HepG2 (cell line): ENCODE measurements at regions not wholly inside any gene's neighbourhood (a gene's known extent, or its start where the extent isn't known, plus 50 kb on each side); places are given as distances from the start of the nearest gene placed in this dataset.

Experiments
- ATAC-seq: fragments of 200-7000 bp; cut with Tn5 transposase; 3 replicates; pipeline ENCODE4 v1.9.1; 2020; ENCODE audit warnings: mild to moderate bottlenecking, moderate library complexity
- BruUV-seq: library from RNA; stranded (reverse); fragments of 400-500 nt; replicated peaks from 2 replicates; lab custom pipeline; 2021; lab: Mats Ljungman, UMichigan
- CTCF ChIA-PET: fragments of 300-600 bp; formaldehyde crosslinking; extraction: SDS; loops from one replicate; lab custom pipeline; 2021; ENCODE audit warnings: low total read pairs, inconsistent platforms, low intra/inter-chr PET ratio; lab: Yijun Ruan, JAX
- POLR2A ChIA-PET: fragments of 350-600 bp; sonication (Branson Sonifier 250); formaldehyde crosslinking; loops from one replicate; lab custom pipeline; 2020; ENCODE audit warnings: antibody characterized with exemption, inconsistent platforms; lab: Yijun Ruan, JAX
- DNase-seq: peaks from one replicate; pipeline ENCODE4 v3.0.0-alpha.2; 2015; ENCODE audit warnings: low spot score
- FAIRE-seq: peaks from 3 replicates; lab custom pipeline; 2011; peaks lifted over from hg19 to GRCh38; lab: Jason Lieb, UNC
- H2AFZ ChIP-seq: one replicate; pipeline ENCODE4 v1.6.1; 2011; ENCODE audit warnings: low read length, inconsistent platforms
- H3K27ac ChIP-seq: fragments of 300-600 bp; 3 replicates; pipeline ENCODE4 v1.8.0; 2011; ENCODE audit warnings: mixed run types, mild to moderate bottlenecking, mixed read lengths, low read length, inconsistent platforms; ENCODE audit not compliant: insufficient read depth; ENCODE audit errors: extremely low read length
- H3K27me3 ChIP-seq, 2 experiments: fragments of 200-600 bp in 1 of 2; 2 replicates in 1 of 2; 3 replicates in 1 of 2; pipeline versions ENCODE4 v1.6.0 to v1.8.0; 2011; ENCODE audit warnings: low read length in 2 of 2, mild to moderate bottlenecking in 2 of 2, moderate library complexity in 2 of 2, inconsistent platforms in 1 of 2; ENCODE audit not compliant: insufficient read depth in 2 of 2, control insufficient read depth in 1 of 2
- H3K36me3 ChIP-seq, 2 experiments: fragments of 200-600 bp in 1 of 2; replicated peaks in 1 of 2; 2 replicates in 1 of 2; 3 replicates in 1 of 2; pipeline versions ENCODE4 v1.5.1 to v1.8.0; 2011; ENCODE audit warnings: low read length in 2 of 2, inconsistent platforms in 1 of 2; ENCODE audit not compliant: insufficient read depth in 2 of 2, control insufficient read depth in 1 of 2
- H3K4me1 ChIP-seq: 2 replicates; pipeline ENCODE4 v1.5.1; 2012; ENCODE audit warnings: low read length, inconsistent platforms; ENCODE audit not compliant: insufficient read depth
- H3K4me2 ChIP-seq: 2 replicates; pipeline ENCODE4 v1.6.0; 2011; ENCODE audit warnings: low read depth, low read length, inconsistent platforms
- H3K4me3 ChIP-seq, 3 experiments: fragments of 200-600 bp in 1 of 3; sonication (generic), shearing (Covaris generic) in 1 of 3; replicated peaks in 1 of 3; 2 replicates each; pipeline ENCODE4 v1.5.1; 2011 to 2016; ENCODE audit warnings: low read length in 3 of 3, inconsistent platforms in 2 of 3, low read depth in 2 of 3, mild to moderate bottlenecking in 2 of 3, control low read depth in 1 of 3, mixed read lengths in 1 of 3; ENCODE audit not compliant: insufficient read depth in 1 of 3
- H3K79me2 ChIP-seq: one replicate; pipeline ENCODE4 v1.6.1; 2011; ENCODE audit warnings: low read length, inconsistent platforms; ENCODE audit not compliant: insufficient read depth
- H3K9ac ChIP-seq: 2 replicates; pipeline ENCODE4 v1.6.0; 2011; ENCODE audit warnings: mild to moderate bottlenecking, low read depth, low read length, inconsistent platforms; ENCODE audit not compliant: insufficient read depth
- H3K9me3 ChIP-seq: 2 replicates; pipeline ENCODE4 v1.5.1; 2012; ENCODE audit warnings: mild to moderate bottlenecking, low read length
- H4K20me1 ChIP-seq: 2 replicates; pipeline ENCODE4 v1.6.0; 2011; ENCODE audit warnings: inconsistent platforms, mild to moderate bottlenecking, low read length, moderate library complexity; ENCODE audit not compliant: insufficient read depth
- ARNT ChIP-seq: fragments of 450-650 bp; IDR thresholded peaks from 2 replicates; pipeline ENCODE4 v1.6.1; 2017
- CREB1 ChIP-seq, 2 experiments: fragments of 450-650 bp in 1 of 2; IDR thresholded peaks; 2 replicates each; pipeline ENCODE4 v1.6.1; 2016 to 2017; ENCODE audit warnings: control low read depth in 1 of 2, mild to moderate bottlenecking in 1 of 2, missing compliant biosample characterization in 1 of 2, missing genetic modification characterization in 1 of 2
- CREB3 ChIP-seq: sonication (generic); formaldehyde crosslinking; IDR thresholded peaks from 2 replicates; pipeline ENCODE4 v1.5.0; 2020; ENCODE audit warnings: missing genetic modification reagents
- ELF4 ChIP-seq: sonication (generic); formaldehyde crosslinking; IDR thresholded peaks from 2 replicates; pipeline ENCODE4 v1.5.0; 2020; ENCODE audit warnings: missing genetic modification reagents, mild to moderate bottlenecking, moderate library complexity, borderline replicate concordance
- HNRNPLL ChIP-seq: fragments of 200-400 bp; formaldehyde crosslinking; IDR thresholded peaks from 2 replicates; pipeline ENCODE4 v1.6.1; 2017; ENCODE audit warnings: mild to moderate bottlenecking, low read depth, low read length; ENCODE audit not compliant: poor library complexity, severe bottlenecking
- MLLT10 ChIP-seq: sonication (generic); formaldehyde crosslinking; IDR thresholded peaks from 2 replicates; pipeline ENCODE4 v1.4.0; 2020; ENCODE audit warnings: missing genetic modification reagents
- SRF ChIP-seq: IDR thresholded peaks from 2 replicates; pipeline ENCODE4 v1.6.1; 2011; ENCODE audit warnings: mild to moderate bottlenecking, low read depth, low read length, moderate library complexity
- ZBTB25 ChIP-seq: IDR thresholded peaks from 2 replicates; pipeline ENCODE4 v1.6.1; 2018; ENCODE audit warnings: missing genetic modification reagents
- ZFP36L2 ChIP-seq: sonication (generic); formaldehyde crosslinking; IDR thresholded peaks from 2 replicates; pipeline ENCODE4 v1.4.0; 2020; ENCODE audit warnings: missing genetic modification reagents
- ZNF646 ChIP-seq: sonication (generic); formaldehyde crosslinking; IDR thresholded peaks from 2 replicates; pipeline ENCODE4 v1.9.0; 2021; ENCODE audit warnings: mild to moderate bottlenecking, missing genetic modification reagents
- ZNF879 ChIP-seq: sonication (generic); formaldehyde crosslinking; IDR thresholded peaks from 2 replicates; pipeline ENCODE4 v1.8.1; 2023; ENCODE audit warnings: missing genetic modification reagents
- ZNF891 ChIP-seq: sonication (generic); formaldehyde crosslinking; IDR thresholded peaks from 2 replicates; pipeline ENCODE4 v1.5.0; 2020; ENCODE audit warnings: mild to moderate bottlenecking, missing genetic modification reagents
- WGBS: methylation state at CpG from one replicate; pipeline ENCODE4 v1.1.6; 2017; ENCODE audit warnings: low lambda C conversion rate; 5-methylcytosine and 5-hydroxymethylcytosine counted together
- in situ Hi-C: cut with HindIII; loops from 2 replicates; pipeline ENCODE4 v1.10.0; 2017; ENCODE audit warnings: low pct_unique_long_range_greater_than_20kb; ENCODE audit not compliant: extremely low pct_ligation_motif_present
- intact Hi-C: fragments of 100-400 bp; cut with micrococcal nuclease; formaldehyde crosslinking; loops from one replicate; pipeline ENCODE4 v1.10.0; 2022; ENCODE audit not compliant: unreplicated experiment
- TF ChIP-seq, protein P1 (sequence below): sonication (generic); formaldehyde crosslinking; IDR thresholded peaks from 2 replicates; pipeline ENCODE4 v1.4.0; 2020; ENCODE audit warnings: missing genetic modification reagents
- TF ChIP-seq, protein P2 (sequence below): IDR thresholded peaks from 2 replicates; pipeline ENCODE4 v1.6.1; 2016; ENCODE audit warnings: control low read depth

DNA sequence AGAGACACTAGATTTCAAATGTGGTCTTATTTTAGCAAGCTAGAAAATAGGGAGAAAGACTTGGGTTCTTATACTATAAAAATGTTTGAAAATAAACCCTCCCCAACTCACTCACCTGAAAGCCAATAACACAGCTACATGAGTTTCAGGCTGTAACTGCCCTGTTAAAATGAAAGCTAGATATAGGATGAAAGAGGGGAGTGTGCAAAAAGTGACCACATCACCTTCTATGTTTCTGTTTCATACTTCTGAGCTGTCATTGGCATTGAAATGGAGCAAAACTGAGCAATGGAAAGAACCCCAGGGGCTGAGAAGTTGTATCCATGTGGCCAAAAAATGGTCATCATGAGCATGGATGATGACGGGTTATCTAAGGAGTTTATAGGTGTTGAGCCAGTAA lies 148.1 kb upstream of the TENT5A start (continued):
- no peak for TF ChIP-seq ARNT

GRCh38 chr6:81897793-81898192 lies 145.3 kb upstream of the TENT5A start:
- peak; percentile 56 for FAIRE-seq
- peaks cover 47% of the 10 kb centered on the region for H3K4me1 ChIP-seq
- POLR2A ChIA-PET, result interaction anchor here (1.7 kb wide), 1 partner anchor 145 kb away, joined by 8 read pairs; the partner anchor contains the start of gene TENT5A
- no peak for TF ChIP-seq ELF4 (CRISPR knock-in tag)
- TF ChIP-seq ZFP36L2 (CRISPR knock-in tag), result no peak
- no peak for TF ChIP-seq CREB3 (CRISPR knock-in tag)
- TF ChIP-seq ZBTB25 (CRISPR knock-in tag), result no peak
- TF ChIP-seq ZNF879 (CRISPR knock-in tag), result no peak
- TF ChIP-seq SRF, result peak; percentile 55; the same call in 1 of the 2 replicates
- TF ChIP-seq, protein P1, sequence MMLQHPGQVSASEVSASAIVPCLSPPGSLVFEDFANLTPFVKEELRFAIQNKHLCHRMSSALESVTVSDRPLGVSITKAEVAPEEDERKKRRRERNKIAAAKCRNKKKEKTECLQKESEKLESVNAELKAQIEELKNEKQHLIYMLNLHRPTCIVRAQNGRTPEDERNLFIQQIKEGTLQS (CRISPR knock-in tag), result no peak
- no peak for TF ChIP-seq ZNF646
- no peak for TF ChIP-seq MLLT10 (CRISPR knock-in tag)
- TF ChIP-seq, protein P2, sequence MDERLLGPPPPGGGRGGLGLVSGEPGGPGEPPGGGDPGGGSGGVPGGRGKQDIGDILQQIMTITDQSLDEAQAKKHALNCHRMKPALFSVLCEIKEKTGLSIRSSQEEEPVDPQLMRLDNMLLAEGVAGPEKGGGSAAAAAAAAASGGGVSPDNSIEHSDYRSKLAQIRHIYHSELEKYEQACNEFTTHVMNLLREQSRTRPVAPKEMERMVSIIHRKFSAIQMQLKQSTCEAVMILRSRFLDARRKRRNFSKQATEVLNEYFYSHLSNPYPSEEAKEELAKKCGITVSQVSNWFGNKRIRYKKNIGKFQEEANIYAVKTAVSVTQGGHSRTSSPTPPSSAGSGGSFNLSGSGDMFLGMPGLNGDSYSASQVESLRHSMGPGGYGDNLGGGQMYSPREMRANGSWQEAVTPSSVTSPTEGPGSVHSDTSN (CRISPR knock-in tag), result no peak
- TF ChIP-seq CREB1 (IDR thresholded peaks at IDR 0.05), result no peak
- TF ChIP-seq CREB1 (CRISPR knock-in tag; IDR thresholded peaks at IDR 0.05), result no peak
- no peak for TF ChIP-seq HNRNPLL
- TF ChIP-seq ZNF891 (CRISPR knock-in tag), result no peak

More at GRCh38 chr6:81897793-81898192, 145.3 kb upstream of the TENT5A start:
- H3K27ac ChIP-seq, result no peak overlapping the region
- peak overlapping the region; percentile 40 for H3K4me2 ChIP-seq
- no peaks in the 10 kb centered on the region for H3K9me3 ChIP-seq
- no peaks in the 10 kb centered on the region for H3K36me3 ChIP-seq
- no peak overlapping the region for H3K9ac ChIP-seq
- DNase-seq (peak; percentile 61), ATAC-seq (peak; percentile 88)
- no peak overlapping the region for H3K4me3 ChIP-seq
- no peaks in the 10 kb centered on the region for H4K20me1 ChIP-seq
- no peak overlapping the region for H2AFZ ChIP-seq
- BruUV-seq, result no TSS peak
- in situ Hi-C loops, result no loop called here
- H3K79me2 ChIP-seq, result no peaks in the 10 kb centered on the region
- intact Hi-C loops, result no loop called here
- CTCF ChIA-PET, result interaction anchor here (0.7 kb wide), 1 partner anchor 145 kb away, joined by 3 read pairs; no protein-coding TSS in a partner anchor
- 5% methylated on average over 4 of the region's 4 CpGs for whole genome bisulfite sequencing
- no peaks in the 10 kb centered on the region for H3K27me3 ChIP-seq
